Loucy (cell line): ENCODE measurements at regions not wholly inside any gene's neighbourhood (a gene's known extent, or its start where the extent isn't known, plus 50 kb on each side); places are given as distances from the start of the nearest gene placed in this dataset.

ENCODE experiments used
- EZH2phosphoT487 ChIP-seq: fragments of 200-600 bp; IDR thresholded peaks from 2 replicates; pipeline ENCODE4 v1.6.1; 2018; ENCODE audit warnings: antibody characterized with exemption, mild to moderate bottlenecking, moderate library complexity, borderline replicate concordance
- TF ChIP-seq, protein P1 (sequence below): fragments of 200-600 bp; sonication (generic); conservative IDR thresholded peaks from 2 replicates; pipeline ENCODE4 v1.5.1; 2014; ENCODE audit warnings: mild to moderate bottlenecking, antibody characterized with exemption, low read length

GRCh38 chr2:114345246-114345645 is 97.2 kb upstream of the DPP10 start:
- TF ChIP-seq, protein P1, sequence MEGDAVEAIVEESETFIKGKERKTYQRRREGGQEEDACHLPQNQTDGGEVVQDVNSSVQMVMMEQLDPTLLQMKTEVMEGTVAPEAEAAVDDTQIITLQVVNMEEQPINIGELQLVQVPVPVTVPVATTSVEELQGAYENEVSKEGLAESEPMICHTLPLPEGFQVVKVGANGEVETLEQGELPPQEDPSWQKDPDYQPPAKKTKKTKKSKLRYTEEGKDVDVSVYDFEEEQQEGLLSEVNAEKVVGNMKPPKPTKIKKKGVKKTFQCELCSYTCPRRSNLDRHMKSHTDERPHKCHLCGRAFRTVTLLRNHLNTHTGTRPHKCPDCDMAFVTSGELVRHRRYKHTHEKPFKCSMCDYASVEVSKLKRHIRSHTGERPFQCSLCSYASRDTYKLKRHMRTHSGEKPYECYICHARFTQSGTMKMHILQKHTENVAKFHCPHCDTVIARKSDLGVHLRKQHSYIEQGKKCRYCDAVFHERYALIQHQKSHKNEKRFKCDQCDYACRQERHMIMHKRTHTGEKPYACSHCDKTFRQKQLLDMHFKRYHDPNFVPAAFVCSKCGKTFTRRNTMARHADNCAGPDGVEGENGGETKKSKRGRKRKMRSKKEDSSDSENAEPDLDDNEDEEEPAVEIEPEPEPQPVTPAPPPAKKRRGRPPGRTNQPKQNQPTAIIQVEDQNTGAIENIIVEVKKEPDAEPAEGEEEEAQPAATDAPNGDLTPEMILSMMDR = no peak
- TF ChIP-seq EZH2phosphoT487 = no peak
